IgD-negative memory B cell (primary cell): ENCODE measurements at regions not wholly inside any gene's neighbourhood (a gene's known extent, or its start where the extent isn't known, plus 50 kb on each side); places are given as distances from the start of the nearest gene placed in this dataset.
"Not testable (repeated sequence)": the region's sequence is repeated elsewhere in the genome, so short reads cannot be mapped to it uniquely, and the experiment has no call there.

Source experiments
- H3K27ac Mint-ChIP-seq, 3 donors: one replicate each; pipeline ENCODE4 v1.8.0; 2020 to 2022; ENCODE audit warnings: mild to moderate bottlenecking in 3 of 3, mixed read lengths in 3 of 3, moderate library complexity in 1 of 3
- H3K27me3 Mint-ChIP-seq: one replicate; pipeline ENCODE4 v1.8.0; 2021; ENCODE audit warnings: mixed read lengths
- H3K36me3 Mint-ChIP-seq: one replicate; pipeline ENCODE4 v1.8.0; 2020; ENCODE audit warnings: mild to moderate bottlenecking, mixed read lengths
- H3K4me1 Mint-ChIP-seq, 3 donors: one replicate each; pipeline ENCODE4 v1.8.0; 2020 to 2022; ENCODE audit warnings: mixed read lengths in 3 of 3, mild to moderate bottlenecking in 1 of 3
- H3K4me3 Mint-ChIP-seq, 4 donors: one replicate each; pipeline ENCODE4 v1.8.0; 2020 to 2022; ENCODE audit warnings: mild to moderate bottlenecking in 4 of 4, mixed read lengths in 4 of 4, moderate library complexity in 3 of 4
- H3K9me3 Mint-ChIP-seq, 3 donors: one replicate each; pipeline ENCODE4 v1.8.0; 2020 to 2021; ENCODE audit warnings: mixed read lengths in 3 of 3, mild to moderate bottlenecking in 1 of 3

DNA sequence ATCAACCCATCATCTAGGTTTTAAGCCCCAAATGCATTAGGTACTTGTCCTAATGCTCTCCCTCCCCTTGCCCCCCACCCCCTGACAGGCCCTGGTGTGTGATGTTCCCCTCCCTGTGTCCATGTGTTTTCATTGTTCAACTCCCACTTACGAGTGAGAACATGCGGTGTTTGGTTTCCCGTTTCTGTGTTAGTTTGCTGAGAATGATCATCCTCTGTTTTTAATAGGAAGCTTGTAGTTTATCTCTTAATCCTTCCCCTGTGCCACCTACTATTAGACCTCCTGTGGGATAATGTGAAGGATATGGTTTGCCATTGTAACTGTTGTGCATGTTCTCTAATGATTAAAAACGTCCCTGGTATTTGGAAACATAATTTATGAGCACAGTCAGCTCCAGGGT lies 299.4 kb upstream of the USP24 start:
- H3K27me3 Mint-ChIP-seq, H3K27ac Mint-ChIP-seq, H3K4me1 Mint-ChIP-seq: not testable (repeated sequence)

DNA sequence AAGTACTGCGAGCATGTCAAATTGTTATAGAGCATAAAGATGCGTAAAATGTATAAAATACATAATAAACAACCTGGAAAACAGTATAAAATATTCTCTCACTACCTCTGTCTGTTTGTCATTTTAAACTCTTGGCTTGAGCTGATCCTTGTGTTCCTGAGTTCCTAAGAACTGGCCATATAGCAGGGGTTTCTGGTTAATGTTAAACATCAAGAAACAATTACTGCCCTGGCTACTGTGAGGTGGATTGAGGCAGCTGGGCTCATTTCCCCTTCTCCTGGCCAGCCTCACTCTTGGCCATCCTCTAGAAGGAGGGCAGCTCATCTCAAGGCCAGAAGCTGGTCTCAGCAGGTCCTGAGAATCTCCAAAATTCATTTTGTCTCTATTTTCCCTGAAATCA lies 297.3 kb upstream of the USP24 start:
- peaks cover 0 to 1% (median 0%) of the 10 kb centered on the region in 3 donors for H3K9me3 Mint-ChIP-seq
- H3K4me3 Mint-ChIP-seq = no peak overlapping the region
- no peaks in the 10 kb centered on the region for H3K36me3 Mint-ChIP-seq
- peaks cover 1% of the 10 kb centered on the region for H3K27me3 Mint-ChIP-seq
- no peak overlapping the region for H3K27ac Mint-ChIP-seq
- H3K4me1 Mint-ChIP-seq = no peaks in the 10 kb centered on the region

More for the DNA sequence above, 299.4 kb upstream of the USP24 start:
- not testable (repeated sequence) for H3K4me3 Mint-ChIP-seq, H3K9me3 Mint-ChIP-seq, H3K36me3 Mint-ChIP-seq

DNA sequence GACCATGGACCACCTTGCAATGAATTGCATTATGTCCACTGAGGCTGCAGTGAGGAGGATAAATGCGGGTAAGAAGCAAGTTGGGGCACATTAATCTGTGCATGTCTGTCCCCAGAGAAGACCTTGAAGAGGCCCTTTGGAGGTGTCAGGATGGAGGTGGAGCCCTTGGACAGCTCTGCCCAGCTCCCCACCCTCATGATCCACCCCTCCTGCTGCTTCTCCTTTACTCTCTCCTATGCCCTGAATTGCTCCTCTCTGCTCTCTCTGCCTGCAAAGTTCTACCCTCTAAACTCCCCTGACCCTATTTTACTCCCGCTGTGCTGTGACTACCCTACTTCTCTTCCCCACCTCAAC lies 292.4 kb upstream of the USP24 start:
- no peaks in the 10 kb centered on the region for H3K9me3 Mint-ChIP-seq
- peak overlapping the region in 1 of 3 donors; percentile 67 for H3K27ac Mint-ChIP-seq
- H3K36me3 Mint-ChIP-seq = no peaks in the 10 kb centered on the region
- H3K4me1 Mint-ChIP-seq = no peaks in the 10 kb centered on the region
- H3K27me3 Mint-ChIP-seq = peaks cover 10% of the 10 kb centered on the region
- H3K4me3 Mint-ChIP-seq = no peak overlapping the region

DNA sequence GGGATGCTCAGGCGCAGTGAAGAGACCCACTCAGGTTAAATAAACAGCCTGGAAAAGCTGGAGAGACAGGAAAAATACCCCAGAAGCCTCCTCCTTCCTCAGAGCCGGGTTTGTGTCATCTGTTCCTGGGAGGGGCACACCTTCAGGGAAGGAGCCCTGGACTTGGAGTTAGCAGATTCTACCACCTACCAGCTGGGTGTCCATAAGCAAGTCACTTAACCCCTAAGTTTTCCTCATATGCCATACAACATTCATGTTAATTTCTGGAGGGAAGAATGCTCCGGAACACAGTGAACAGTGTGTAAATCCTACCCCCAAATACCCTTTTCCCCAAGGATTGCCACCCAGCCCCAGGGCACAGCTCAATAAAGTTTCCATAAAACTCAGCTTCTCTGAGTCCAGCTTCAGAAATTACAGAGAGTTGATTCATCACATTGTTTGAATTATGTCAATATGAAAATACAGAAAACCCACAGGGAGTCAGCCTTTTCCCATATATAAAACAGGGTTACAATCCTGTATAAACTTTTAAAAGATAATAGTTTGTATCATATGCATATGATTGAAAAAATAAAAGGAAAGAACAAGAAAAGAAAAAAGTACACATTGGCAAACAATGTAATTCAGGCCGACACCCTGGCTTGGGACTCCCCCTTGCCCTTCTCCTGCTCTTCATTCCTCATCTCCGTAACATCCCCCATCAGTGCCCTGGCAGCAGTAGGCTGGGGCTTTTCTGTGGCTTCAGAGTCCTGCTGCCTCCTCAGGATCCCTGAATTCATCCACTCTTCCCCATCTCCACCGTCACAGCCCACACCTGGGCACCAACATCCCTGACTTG lies 291.8 kb upstream of the USP24 start:
- Mint-ChIP-seq H3K4me1 (no peaks in the 10 kb centered on the region), H3K9me3 (no peaks in the 10 kb centered on the region), H3K27me3 (peaks cover 10% of the 10 kb centered on the region), H3K27ac (peak overlapping the region in 1 of 3 donors; percentile 67), H3K4me3 (no peak overlapping the region), H3K36me3 (no peaks in the 10 kb centered on the region)

- Mint-ChIP-seq H3K36me3 (no peaks in the 10 kb centered on the region), H3K27me3 (peaks cover 15% of the 10 kb centered on the region), H3K4me3 (no peak overlapping the region), H3K4me1 (no peaks in the 10 kb centered on the region), H3K27ac (no peak overlapping the region), H3K9me3 (peaks cover 0 to 2% (median 0%) of the 10 kb centered on the region in 3 donors)
These were observed 290.2 kb upstream of the USP24 start for GRCh38 chr1:55505326-55505725.

DNA sequence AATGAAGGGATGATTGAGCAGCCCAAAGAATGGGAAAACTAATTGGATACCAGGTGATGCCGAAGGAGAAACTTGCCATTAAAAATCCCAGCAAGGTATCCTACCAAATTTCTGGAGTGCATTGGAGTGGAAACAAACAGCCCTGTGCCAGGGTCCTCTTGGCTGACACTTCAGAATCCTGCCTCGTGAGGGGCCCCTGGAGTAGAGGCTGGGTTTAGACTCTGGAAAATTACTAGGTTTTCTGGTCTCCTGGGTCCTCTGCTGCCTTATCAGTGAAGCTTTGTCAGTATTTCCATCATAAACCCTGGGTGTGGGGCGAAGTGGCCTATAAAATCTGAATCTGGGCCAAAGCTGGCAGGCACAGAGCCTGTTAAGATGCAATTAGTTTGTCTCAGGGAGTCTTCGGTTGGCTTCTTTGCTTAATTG lies 289.2 kb upstream of the USP24 start:
- Mint-ChIP-seq H3K4me1 (no peaks in the 10 kb centered on the region), H3K36me3 (no peaks in the 10 kb centered on the region), H3K27me3 (peaks cover 15% of the 10 kb centered on the region), H3K9me3 (peaks cover 0 to 2% (median 0%) of the 10 kb centered on the region in 3 donors), H3K27ac (no peak overlapping the region), H3K4me3 (no peak overlapping the region)

- no peak overlapping the region for H3K4me3 Mint-ChIP-seq
- no peaks in the 10 kb centered on the region for H3K4me1 Mint-ChIP-seq
- no peaks in the 10 kb centered on the region for H3K36me3 Mint-ChIP-seq
- H3K27ac Mint-ChIP-seq = no peak overlapping the region
- peaks cover 0 to 2% (median 0%) of the 10 kb centered on the region in 3 donors for H3K9me3 Mint-ChIP-seq
- H3K27me3 Mint-ChIP-seq = peaks cover 17% of the 10 kb centered on the region
These were observed 288.6 kb upstream of the USP24 start for GRCh38 chr1:55503663-55504305.

DNA sequence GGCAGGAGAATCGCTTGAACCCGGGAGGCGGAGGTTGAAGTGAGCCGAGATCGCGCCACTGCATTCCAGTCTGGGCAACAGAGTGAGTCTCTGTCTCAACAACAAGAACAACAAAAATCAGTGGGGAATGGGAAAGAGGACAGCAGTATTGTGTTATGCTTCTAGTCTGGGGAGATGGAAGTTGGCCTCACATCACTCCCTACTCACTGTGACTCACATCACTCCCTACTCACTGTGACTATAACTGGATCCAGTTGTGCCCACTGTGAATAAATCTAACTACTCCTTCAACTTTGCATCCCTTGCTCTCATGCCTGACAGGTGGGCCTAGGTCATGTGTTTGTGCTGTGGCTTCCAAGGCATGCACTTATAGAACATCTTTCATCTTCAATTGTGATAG lies 285.4 kb upstream of the USP24 start:
- Mint-ChIP-seq H3K27ac (no peak overlapping the region), H3K36me3 (no peaks in the 10 kb centered on the region), H3K27me3 (peaks cover 11% of the 10 kb centered on the region), H3K4me3 (no peak overlapping the region), H3K4me1 (no peaks in the 10 kb centered on the region), H3K9me3 (peaks cover 0 to 2% (median 0%) of the 10 kb centered on the region in 3 donors)

DNA sequence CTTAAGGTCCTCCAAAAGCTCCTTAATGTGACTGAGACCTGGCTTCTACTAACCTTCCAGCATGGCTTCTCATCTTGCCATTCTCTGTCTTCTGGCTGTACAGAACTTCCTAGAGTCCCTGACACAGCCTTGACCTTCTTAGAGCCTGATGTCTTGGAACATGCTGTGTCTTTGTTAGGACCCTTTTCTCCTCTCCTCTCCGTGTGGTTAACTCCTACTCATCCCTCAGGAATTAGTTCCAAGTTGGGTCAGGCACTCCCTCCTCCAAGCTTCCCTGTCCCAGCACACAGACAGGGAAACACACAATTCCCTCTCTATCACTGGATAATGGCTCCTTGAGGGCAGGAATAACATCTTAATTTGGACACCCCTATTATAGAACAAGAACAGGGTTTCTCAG lies 275.4 kb upstream of the USP24 start:
- Mint-ChIP-seq H3K36me3 (no peaks in the 10 kb centered on the region), H3K27me3 (no peaks in the 10 kb centered on the region), H3K27ac (no peak overlapping the region), H3K9me3 (no peaks in the 10 kb centered on the region), H3K4me3 (no peak overlapping the region), H3K4me1 (peaks cover 0 to 2% (median 0%) of the 10 kb centered on the region in 3 donors)

DNA sequence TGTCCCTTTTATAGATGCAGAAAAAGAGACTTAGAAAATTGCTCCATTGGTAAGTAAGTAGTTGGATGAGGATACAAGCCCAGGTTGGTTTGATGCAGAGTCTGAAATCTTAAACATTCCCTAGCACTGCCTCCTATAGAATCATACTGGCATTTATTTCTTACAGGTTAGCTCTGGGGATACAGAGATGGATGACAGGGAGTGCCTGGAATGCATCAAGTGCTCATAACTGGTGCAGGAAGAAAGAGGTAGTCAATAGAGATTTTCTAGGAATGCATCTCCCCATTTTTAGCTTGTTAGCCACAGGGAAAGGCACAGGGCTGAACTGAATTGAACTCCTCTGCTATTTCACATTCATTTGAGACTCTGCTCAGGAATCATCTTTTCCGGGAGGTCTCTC lies 269.0 kb upstream of the USP24 start:
- H3K36me3 Mint-ChIP-seq = no peaks in the 10 kb centered on the region
- no peak overlapping the region for H3K27ac Mint-ChIP-seq
- H3K4me3 Mint-ChIP-seq = no peak overlapping the region
- H3K9me3 Mint-ChIP-seq = no peaks in the 10 kb centered on the region
- H3K4me1 Mint-ChIP-seq = no peaks in the 10 kb centered on the region
- no peaks in the 10 kb centered on the region for H3K27me3 Mint-ChIP-seq

- H3K4me3 Mint-ChIP-seq = no peak overlapping the region
- H3K36me3 Mint-ChIP-seq = no peaks in the 10 kb centered on the region
These were observed 268.4 kb upstream of the USP24 start for GRCh38 chr1:55483523-55483922.

DNA sequence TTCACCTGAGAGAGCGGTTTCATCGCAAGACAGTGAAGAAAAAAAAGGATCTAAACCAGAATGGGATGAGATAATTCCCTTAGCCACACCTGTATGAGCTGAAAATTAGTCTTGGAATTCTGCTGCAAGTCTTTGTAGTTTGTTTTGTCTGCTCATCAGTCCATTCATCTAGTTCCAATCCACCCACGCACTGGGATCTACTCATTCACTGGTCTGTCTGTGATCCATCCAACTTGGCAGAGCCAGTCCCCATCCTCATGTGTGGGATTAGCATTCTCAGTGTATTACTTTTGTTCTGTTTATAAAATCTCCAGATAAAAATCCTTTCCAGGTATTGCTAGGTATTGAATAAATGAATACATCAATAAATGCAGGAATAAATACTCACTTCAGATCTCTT lies 266.5 kb upstream of the USP24 start:
- Mint-ChIP-seq H3K27ac (no peak overlapping the region), H3K9me3 (no peaks in the 10 kb centered on the region), H3K27me3 (peaks cover 3% of the 10 kb centered on the region), H3K4me3 (no peak overlapping the region), H3K36me3 (no peaks in the 10 kb centered on the region), H3K4me1 (peaks cover 0 to 2% (median 0%) of the 10 kb centered on the region in 3 donors)

More at GRCh38 chr1:55483523-55483922, 268.4 kb upstream of the USP24 start:
- Mint-ChIP-seq H3K27me3 (no peaks in the 10 kb centered on the region), H3K27ac (no peak overlapping the region), H3K9me3 (no peaks in the 10 kb centered on the region), H3K4me1 (no peaks in the 10 kb centered on the region)

GRCh38 chr1:55480029-55480795 lies 265.0 kb upstream of the USP24 start:
- H3K36me3 Mint-ChIP-seq = no peaks in the 10 kb centered on the region
- H3K4me1 Mint-ChIP-seq = peaks cover 0 to 2% (median 0%) of the 10 kb centered on the region in 3 donors
- H3K27ac Mint-ChIP-seq = no peak overlapping the region

GRCh38 chr1:55478742-55479141 lies 263.6 kb upstream of the USP24 start:
- Mint-ChIP-seq H3K9me3 (no peaks in the 10 kb centered on the region), H3K27me3 (peaks cover 15% of the 10 kb centered on the region), H3K27ac (no peak overlapping the region), H3K4me3 (no peak overlapping the region), H3K4me1 (peaks cover 0 to 2% (median 0%) of the 10 kb centered on the region in 3 donors), H3K36me3 (no peaks in the 10 kb centered on the region)

More at GRCh38 chr1:55480029-55480795, 265.0 kb upstream of the USP24 start:
- no peak overlapping the region for H3K4me3 Mint-ChIP-seq
- peaks cover 12% of the 10 kb centered on the region for H3K27me3 Mint-ChIP-seq
- no peaks in the 10 kb centered on the region for H3K9me3 Mint-ChIP-seq

- Mint-ChIP-seq H3K36me3 (no peaks in the 10 kb centered on the region), H3K9me3 (no peaks in the 10 kb centered on the region), H3K27ac (no peak overlapping the region), H3K4me3 (no peak overlapping the region), H3K27me3 (peaks cover 19% of the 10 kb centered on the region), H3K4me1 (peaks cover 0 to 2% (median 0%) of the 10 kb centered on the region in 3 donors)
These were observed 262.8 kb upstream of the USP24 start for GRCh38 chr1:55477953-55478352.
